GM08714 (cell line): ENCODE measurements at regions not wholly inside any gene's neighbourhood (a gene's known extent, or its start where the extent isn't known, plus 50 kb on each side); places are given as distances from the start of the nearest gene placed in this dataset.

ENCODE experiments used
- H3K4me3 ChIP-seq: fragments of 200-500 bp; sonication (Bioruptor generic); 2 replicates; pipeline ENCODE4 v1.5.1; 2014; ENCODE audit warnings: mild to moderate bottlenecking, low read length, inconsistent platforms
- ZNF274 ChIP-seq: IDR thresholded peaks from 2 replicates; pipeline ENCODE4 v1.6.1; 2012; ENCODE audit warnings: mild to moderate bottlenecking, low read depth, low read length

GRCh38 chr13:40445557-40445990 lies 220.9 kb downstream of the FOXO1 start:
- H3K4me3 ChIP-seq, result no peak overlapping the region
- TF ChIP-seq ZNF274, result no peak

GRCh38 chr13:40446365-40446764 lies 220.1 kb downstream of the FOXO1 start:
- no peak overlapping the region for H3K4me3 ChIP-seq
- no peak for TF ChIP-seq ZNF274

DNA sequence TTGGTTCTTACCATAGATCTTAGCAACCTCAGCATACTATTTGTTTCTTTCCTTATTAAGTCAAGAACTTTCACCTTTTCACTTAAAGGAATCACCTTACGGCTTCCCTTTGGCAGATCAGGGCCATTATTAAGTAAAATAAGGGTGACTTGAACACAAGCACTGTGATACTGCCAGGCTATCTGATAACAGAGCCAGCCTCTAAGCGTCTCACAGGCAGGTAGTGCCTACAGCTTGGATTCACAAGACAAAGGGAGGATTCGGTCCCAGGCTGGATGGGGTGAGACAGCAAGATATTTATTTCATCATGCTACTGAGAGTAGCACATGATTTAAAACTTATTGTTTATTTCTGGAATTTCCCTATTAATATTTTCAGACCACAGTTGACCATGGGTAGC lies 218.6 kb downstream of the FOXO1 start:
- TF ChIP-seq ZNF274, result no peak
- no peak overlapping the region for H3K4me3 ChIP-seq

DNA sequence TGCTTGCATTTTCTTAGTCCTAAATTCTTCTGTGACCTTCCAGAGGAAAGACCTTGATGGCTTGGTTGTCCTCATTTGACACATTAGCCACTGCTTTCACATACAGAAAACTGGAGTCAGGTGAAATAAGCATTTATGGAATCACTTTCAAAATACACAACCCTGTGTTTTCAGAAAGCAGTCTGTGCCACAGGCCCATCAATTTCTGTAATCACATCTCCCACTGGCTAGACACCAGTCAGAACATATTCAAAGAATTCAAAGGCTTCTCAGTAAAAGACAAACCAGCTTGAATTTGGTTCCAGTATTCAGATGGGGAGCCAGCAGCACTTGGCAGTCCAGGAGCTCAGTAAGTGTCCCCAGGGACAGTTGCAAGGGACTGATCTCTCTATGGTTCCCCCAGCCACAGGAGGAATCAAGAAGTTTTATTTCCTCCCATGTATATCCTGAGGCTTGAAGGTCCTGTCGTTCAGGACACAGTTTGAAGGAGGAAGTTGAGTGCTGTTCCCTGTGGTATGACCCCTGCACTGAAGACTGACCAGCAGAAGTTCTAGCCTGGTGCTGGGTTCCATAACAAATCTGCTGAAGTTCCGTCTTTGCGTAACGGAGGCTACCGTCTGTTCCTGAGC lies 214.3 kb downstream of the FOXO1 start:
- no peak for TF ChIP-seq ZNF274
- H3K4me3 ChIP-seq, result no peak overlapping the region

DNA sequence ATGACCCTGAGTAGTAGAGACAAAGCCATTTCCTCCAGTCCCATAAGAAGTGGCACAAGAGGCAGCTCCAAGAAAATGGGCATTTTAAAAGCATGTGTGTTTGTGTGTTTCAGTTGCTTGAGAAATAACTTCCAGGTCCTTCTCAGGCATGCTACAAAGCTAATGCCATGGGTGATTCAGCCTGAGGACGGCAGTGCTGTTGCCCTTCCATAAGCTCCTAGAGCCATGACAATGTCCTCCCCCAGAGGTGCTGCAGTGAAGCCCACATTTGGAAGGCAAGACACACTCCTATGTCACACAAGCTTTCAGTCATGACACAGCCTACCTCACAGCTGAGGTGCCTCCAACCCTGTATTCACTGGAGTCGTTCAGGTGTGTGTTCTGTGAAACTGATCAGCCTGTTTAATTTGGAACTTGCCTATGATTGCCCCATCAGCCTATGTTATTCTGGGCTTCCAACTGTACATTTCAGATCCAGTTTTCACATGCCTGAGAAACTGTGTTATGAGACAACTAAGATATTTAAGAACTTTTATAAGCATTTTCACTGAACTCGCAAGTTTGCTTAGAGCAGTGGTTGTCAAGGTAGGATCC lies 213.6 kb downstream of the FOXO1 start:
- H3K4me3 ChIP-seq, result no peak overlapping the region
- TF ChIP-seq ZNF274, result no peak

DNA sequence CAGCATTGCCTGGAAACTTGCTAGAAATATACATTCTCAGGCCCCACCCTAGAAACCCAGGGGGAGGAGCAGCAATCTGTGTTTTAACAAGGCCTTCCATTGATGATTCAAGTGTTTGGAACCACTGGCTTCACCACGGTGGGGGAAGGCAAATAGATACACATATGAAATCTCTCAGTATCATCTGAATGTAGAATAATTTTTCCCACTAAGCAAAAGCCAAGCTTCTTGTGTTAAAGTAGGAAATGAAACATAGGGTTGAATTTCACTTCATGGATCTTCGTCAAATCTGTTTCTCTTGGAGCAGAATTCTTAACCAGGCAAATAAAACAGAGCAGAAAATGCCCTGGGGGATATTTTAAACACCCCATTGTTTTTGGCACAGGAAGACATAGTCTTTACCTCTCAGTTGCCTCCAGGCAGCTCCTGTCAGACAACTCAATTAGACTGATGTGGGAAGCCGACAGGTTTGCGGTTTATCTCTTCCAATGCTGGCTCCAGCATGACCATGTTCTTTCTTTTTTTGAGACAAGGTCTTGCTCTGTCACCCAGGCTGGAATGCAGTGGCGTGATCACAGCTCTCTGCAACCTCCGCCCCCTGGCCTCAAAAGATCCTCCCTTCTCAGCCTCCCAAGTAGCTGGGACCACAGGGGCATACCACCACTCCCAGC lies 213.0 kb downstream of the FOXO1 start:
- TF ChIP-seq ZNF274, result no peak
- H3K4me3 ChIP-seq, result no peak overlapping the region

DNA sequence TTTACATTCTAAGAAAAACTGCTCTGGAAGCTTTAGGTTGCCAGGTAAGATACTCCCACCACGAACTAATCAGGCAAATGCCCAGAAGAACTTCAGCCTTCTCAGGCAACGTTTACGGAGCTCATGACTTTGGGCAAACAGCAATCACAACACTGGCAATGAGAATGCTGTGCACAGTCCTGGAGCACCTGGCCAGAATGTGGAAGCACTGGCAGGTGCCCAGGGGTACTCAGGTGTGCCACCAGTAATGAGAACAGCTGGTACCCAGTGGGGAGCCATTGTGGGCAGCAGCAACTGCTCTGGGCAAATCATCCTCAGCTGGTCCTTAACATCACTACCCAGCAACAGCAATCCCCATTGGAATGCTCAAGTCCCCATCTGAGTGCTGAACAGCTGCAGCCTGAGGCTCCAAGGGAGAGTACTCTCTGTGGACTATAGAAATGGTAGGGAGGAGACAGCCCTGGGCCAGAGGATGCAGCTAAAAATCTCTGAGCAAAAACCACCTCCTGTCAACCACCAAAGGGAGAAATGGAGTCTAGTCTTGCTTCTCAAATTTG lies 210.0 kb downstream of the FOXO1 start:
- no peak for TF ChIP-seq ZNF274

DNA sequence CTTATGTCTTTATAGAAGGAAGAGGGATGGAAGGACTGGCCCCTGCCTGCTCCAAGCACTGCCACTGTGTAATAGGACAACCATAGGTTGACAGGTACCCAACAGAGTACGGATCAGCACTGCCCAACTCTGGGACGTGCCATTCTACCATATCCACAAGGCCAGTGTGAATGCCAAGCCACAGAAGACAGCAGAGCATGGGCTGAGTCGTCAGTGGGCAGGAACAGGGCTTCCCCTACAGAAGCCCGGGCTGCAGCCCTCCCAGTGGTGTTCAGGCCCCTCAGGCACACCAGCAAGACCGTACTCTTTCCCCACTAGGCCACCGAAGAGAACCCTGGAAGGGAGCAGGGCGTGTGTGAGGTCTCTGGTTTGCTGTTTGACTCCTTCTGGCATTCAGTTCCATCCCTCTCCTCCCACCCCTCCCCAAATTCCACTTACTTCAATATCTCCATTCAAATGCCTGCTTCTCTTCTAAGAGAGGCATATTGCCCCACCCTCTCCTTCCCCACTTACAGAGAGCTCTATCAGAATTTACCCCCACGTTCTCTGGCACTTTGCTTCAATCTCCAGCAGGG lies 209.4 kb downstream of the FOXO1 start:
- H3K4me3 ChIP-seq, result no peak overlapping the region
- TF ChIP-seq ZNF274, result no peak

More for the DNA sequence above, 210.0 kb downstream of the FOXO1 start:
- no peak overlapping the region for H3K4me3 ChIP-seq

GRCh38 chr13:40457929-40458719 lies 208.3 kb downstream of the FOXO1 start:
- no peak for TF ChIP-seq ZNF274
- H3K4me3 ChIP-seq, result no peak overlapping the region

GRCh38 chr13:40458720-40458990 lies 207.8 kb downstream of the FOXO1 start:
- no peak for TF ChIP-seq ZNF274
- no peak overlapping the region for H3K4me3 ChIP-seq

DNA sequence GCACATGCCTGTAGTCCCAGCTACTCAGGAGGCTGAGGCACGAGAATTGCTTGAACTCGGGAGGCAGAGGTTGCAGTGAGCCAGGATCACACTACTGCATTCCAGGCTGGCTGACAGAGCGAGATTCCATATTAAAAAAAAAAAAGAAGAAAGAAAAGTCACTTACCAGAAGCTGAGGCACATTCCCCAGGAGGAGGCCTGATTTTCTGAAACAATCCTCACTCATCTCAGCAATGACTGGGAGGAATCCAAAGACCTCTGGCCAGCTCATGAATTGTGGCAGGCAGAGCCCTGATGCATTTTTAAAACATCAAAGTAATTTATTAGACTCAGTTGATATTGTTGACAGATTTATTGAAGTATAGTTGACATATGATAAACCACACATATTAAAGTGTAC lies 206.3 kb downstream of the FOXO1 start:
- TF ChIP-seq ZNF274, result no peak

GRCh38 chr13:40464337-40465014 lies 202.0 kb downstream of the FOXO1 start:
- no peak overlapping the region for H3K4me3 ChIP-seq
- TF ChIP-seq ZNF274, result no peak

More for the DNA sequence above, 206.3 kb downstream of the FOXO1 start:
- H3K4me3 ChIP-seq, result no peak overlapping the region

DNA sequence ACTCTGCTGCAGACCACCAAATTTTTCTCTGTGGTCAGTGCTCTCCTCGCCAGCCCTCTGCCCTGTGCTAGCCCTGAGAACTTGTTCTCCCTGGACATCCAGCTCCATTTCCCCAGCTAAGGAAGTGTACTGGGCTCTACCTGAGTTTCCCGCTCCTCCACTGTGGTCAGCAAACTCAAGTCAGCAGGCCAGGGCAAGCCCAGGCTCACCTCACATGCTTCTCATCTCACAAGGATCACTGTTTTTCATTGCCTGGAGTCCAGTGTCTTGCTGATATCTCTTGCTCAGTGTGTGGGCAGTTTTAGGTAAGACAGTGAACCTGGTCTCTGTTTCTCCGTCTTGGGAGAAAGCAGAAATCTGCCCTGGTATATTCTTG lies 201.4 kb downstream of the FOXO1 start:
- no peak for TF ChIP-seq ZNF274
- H3K4me3 ChIP-seq, result no peak overlapping the region

DNA sequence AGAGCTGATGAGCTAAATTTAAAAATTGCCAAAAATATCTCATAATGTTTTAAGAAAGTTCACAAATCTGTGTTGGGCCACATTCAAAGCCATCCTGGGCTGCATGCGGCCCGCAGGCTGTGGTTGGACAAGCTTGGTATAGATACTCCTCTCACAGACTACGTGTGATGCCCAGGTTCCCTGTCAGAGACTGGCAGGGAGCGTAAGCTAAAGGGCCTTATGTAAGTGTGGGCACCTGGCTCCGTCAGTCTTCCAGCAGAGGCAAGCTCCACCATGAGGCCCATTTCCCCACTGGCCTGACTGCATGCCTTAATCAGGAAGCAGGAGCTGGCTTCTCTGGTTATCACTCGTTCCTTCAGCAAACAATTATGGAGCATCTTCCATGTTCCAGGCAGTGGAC lies 200.2 kb downstream of the FOXO1 start:
- no peak overlapping the region for H3K4me3 ChIP-seq
- no peak for TF ChIP-seq ZNF274
